OCI-LY7 (cell line): ENCODE measurements at regions not wholly inside any gene's neighbourhood (a gene's known extent, or its start where the extent isn't known, plus 50 kb on each side); places are given as distances from the start of the nearest gene placed in this dataset.

Source experiments
- EZH2phosphoT487 ChIP-seq: fragments of 200-600 bp; sonication (generic); IDR thresholded peaks from 2 replicates; pipeline ENCODE4 v1.6.1; 2018; ENCODE audit warnings: low read depth, borderline replicate concordance, mild to moderate bottlenecking, mixed run types, antibody characterized with exemption, low read length, moderate library complexity, mixed read lengths
- TF ChIP-seq, protein P1 (sequence below): fragments of 200-600 bp; sonication (generic); conservative IDR thresholded peaks from 2 replicates; pipeline ENCODE4 v1.5.1; 2014; ENCODE audit warnings: mild to moderate bottlenecking, antibody characterized with exemption, low read length, moderate library complexity, mixed read lengths

DNA sequence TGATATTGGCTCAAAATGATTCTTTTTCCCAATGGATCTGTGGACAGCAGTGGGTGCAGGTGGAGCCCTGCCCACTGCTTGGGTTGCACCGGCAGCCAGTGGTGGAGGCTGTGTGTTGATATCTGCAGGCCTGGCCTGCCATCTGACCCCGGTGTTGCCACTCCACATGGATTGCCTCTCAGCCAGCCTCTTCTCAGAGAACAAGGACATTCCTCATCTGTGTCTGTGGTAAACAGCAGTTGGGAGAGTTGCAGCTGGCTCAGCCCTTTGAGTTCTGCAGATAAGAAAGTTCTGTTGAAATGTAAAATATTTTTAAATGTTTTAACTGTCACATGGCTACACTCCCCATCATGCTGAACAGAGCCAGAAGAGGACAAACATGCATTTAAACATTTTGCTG, 374.9 kb upstream of the CELF2 start:
- TF ChIP-seq, protein P1, sequence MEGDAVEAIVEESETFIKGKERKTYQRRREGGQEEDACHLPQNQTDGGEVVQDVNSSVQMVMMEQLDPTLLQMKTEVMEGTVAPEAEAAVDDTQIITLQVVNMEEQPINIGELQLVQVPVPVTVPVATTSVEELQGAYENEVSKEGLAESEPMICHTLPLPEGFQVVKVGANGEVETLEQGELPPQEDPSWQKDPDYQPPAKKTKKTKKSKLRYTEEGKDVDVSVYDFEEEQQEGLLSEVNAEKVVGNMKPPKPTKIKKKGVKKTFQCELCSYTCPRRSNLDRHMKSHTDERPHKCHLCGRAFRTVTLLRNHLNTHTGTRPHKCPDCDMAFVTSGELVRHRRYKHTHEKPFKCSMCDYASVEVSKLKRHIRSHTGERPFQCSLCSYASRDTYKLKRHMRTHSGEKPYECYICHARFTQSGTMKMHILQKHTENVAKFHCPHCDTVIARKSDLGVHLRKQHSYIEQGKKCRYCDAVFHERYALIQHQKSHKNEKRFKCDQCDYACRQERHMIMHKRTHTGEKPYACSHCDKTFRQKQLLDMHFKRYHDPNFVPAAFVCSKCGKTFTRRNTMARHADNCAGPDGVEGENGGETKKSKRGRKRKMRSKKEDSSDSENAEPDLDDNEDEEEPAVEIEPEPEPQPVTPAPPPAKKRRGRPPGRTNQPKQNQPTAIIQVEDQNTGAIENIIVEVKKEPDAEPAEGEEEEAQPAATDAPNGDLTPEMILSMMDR = no peak
- no peak for TF ChIP-seq EZH2phosphoT487
